Keratinocyte (primary cell): ENCODE measurements at regions not wholly inside any gene's neighbourhood (a gene's known extent, or its start where the extent isn't known, plus 50 kb on each side); places are given as distances from the start of the nearest gene placed in this dataset.

ENCODE experiments used
- DNase-seq: peaks from one replicate; pipeline ENCODE4 v3.0.0-alpha.2; 2011; ENCODE audit warnings: low read depth, missing footprints, low spot score
- FAIRE-seq: peaks from 2 replicates; lab custom pipeline; 2011; peaks lifted over from hg19 to GRCh38; lab: Jason Lieb, UNC
- H2AFZ ChIP-seq: 2 replicates; pipeline ENCODE4 v1.6.0; 2012; ENCODE audit warnings: low read length, control low read depth, inconsistent platforms; ENCODE audit not compliant: control insufficient read depth
- H3K27ac ChIP-seq: 2 replicates; pipeline ENCODE4 v1.5.1; 2011; ENCODE audit warnings: low read length; ENCODE audit not compliant: control insufficient read depth, insufficient read depth
- H3K27me3 ChIP-seq: 3 replicates; pipeline ENCODE4 v1.6.0; 2011; ENCODE audit warnings: low read length; ENCODE audit not compliant: control insufficient read depth, insufficient read depth; ENCODE audit errors: extremely low read depth
- H3K36me3 ChIP-seq, 2 experiments: 2 replicates in 1 of 2; 3 replicates in 1 of 2; pipeline ENCODE4 v1.5.1; 2011; ENCODE audit warnings: low read length in 2 of 2, mild to moderate bottlenecking in 1 of 2; ENCODE audit not compliant: control insufficient read depth in 2 of 2, insufficient read depth in 2 of 2; ENCODE audit errors: extremely low read depth in 1 of 2
- H3K4me1 ChIP-seq: 3 replicates; pipeline ENCODE4 v1.5.1; 2011; ENCODE audit warnings: low read length; ENCODE audit not compliant: control insufficient read depth, insufficient read depth; ENCODE audit errors: extremely low read depth
- H3K4me2 ChIP-seq: 3 replicates; pipeline ENCODE4 v1.6.0; 2011; ENCODE audit warnings: low read depth, low read length; ENCODE audit not compliant: control insufficient read depth, insufficient read depth; ENCODE audit errors: extremely low read depth
- H3K4me3 ChIP-seq, 3 experiments: fragments of 200-600 bp in 1 of 3; sonication (generic) in 1 of 3; 2 replicates in 2 of 3; 3 replicates in 1 of 3; pipeline ENCODE4 v1.5.1; 2011 to 2016; ENCODE audit warnings: low read length in 3 of 3, mild to moderate bottlenecking in 3 of 3, control low read depth in 2 of 3, inconsistent platforms in 1 of 3, low read depth in 1 of 3, mixed read lengths in 1 of 3, mixed run types in 1 of 3, moderate library complexity in 1 of 3; ENCODE audit not compliant: control insufficient read depth in 2 of 3, insufficient read depth in 2 of 3; ENCODE audit errors: extremely low read depth in 1 of 3
- H3K79me2 ChIP-seq: 2 replicates; pipeline ENCODE4 v1.6.0; 2012; ENCODE audit warnings: low read length; ENCODE audit not compliant: control insufficient read depth, insufficient read depth
- H3K9ac ChIP-seq: 3 replicates; pipeline ENCODE4 v1.6.0; 2011; ENCODE audit warnings: low read length; ENCODE audit not compliant: control insufficient read depth, insufficient read depth; ENCODE audit errors: extremely low read depth
- H3K9me1 ChIP-seq: 3 replicates; pipeline ENCODE4 v1.6.0; 2011; ENCODE audit warnings: low read length; ENCODE audit not compliant: control insufficient read depth, insufficient read depth; ENCODE audit errors: extremely low read depth
- H3K9me3 ChIP-seq: 2 replicates; pipeline ENCODE4 v1.5.1; 2012; ENCODE audit warnings: low read depth, low read length; ENCODE audit not compliant: control insufficient read depth
- H4K20me1 ChIP-seq: 3 replicates; pipeline ENCODE4 v1.6.0; 2011; ENCODE audit warnings: low read length; ENCODE audit not compliant: control insufficient read depth, insufficient read depth; ENCODE audit errors: extremely low read depth
- CTCF ChIP-seq, 3 experiments: IDR thresholded peaks in 1 of 3; conservative IDR thresholded peaks in 1 of 3; optimal IDR thresholded peaks in 1 of 3; 2 replicates in 2 of 3; 3 replicates in 1 of 3; pipeline versions ENCODE3 to v1.5.1; 2011; ENCODE audit warnings: low read length in 3 of 3, mild to moderate bottlenecking in 3 of 3, moderate library complexity in 2 of 3, control low read depth in 1 of 3, inconsistent platforms in 1 of 3; ENCODE audit not compliant: insufficient read depth in 2 of 3; ENCODE audit errors: extremely low read depth in 1 of 3
- EZH2 ChIP-seq: IDR thresholded peaks from one replicate; pipeline ENCODE4 v1.6.1; 2012; ENCODE audit warnings: inconsistent platforms, mild to moderate bottlenecking, low read length, moderate library complexity
- dilution Hi-C: fragments of 300-500 bp; cut with MboI; formaldehyde crosslinking; loops from one replicate; pipeline ENCODE4 v1.7.0; 2020; ENCODE audit warnings: low sequenced_read_pairs; ENCODE audit not compliant: extremely low pct_ligation_motif_present

GRCh38 chr9:78788101-78788500, 491.2 kb downstream of the PSAT1 start:
- dilution Hi-C loops: no loop called here
- H4K20me1 ChIP-seq: no peaks in the 10 kb centered on the region
- FAIRE-seq (no peak), DNase-seq (no peak)
- no peaks in the 10 kb centered on the region for H3K9me1 ChIP-seq
- H3K4me1 ChIP-seq: no peaks in the 10 kb centered on the region
- H2AFZ ChIP-seq: no peak overlapping the region
- no peak for TF ChIP-seq EZH2
- no peak for TF ChIP-seq CTCF (optimal IDR thresholded peaks at IDR 0.05 in 1 of 3, IDR thresholded peaks at IDR 0.05 in 1 of 3, conservative IDR thresholded peaks at IDR 0.05 in 1 of 3; ENCODE audit: extremely low read depth in 1 of 3, insufficient read depth in 2 of 3, low read length in 3 of 3)
- no peaks in the 10 kb centered on the region for H3K9me3 ChIP-seq
- no peaks in the 10 kb centered on the region for H3K79me2 ChIP-seq
- no peak overlapping the region for H3K9ac ChIP-seq
- H3K27me3 ChIP-seq: no peaks in the 10 kb centered on the region
- no peak overlapping the region for H3K27ac ChIP-seq
- H3K4me3 ChIP-seq: no peak overlapping the region
- no peak overlapping the region for H3K4me2 ChIP-seq
- H3K36me3 ChIP-seq: no peaks in the 10 kb centered on the region

- H3K9ac ChIP-seq: no peak overlapping the region
- no peak overlapping the region for H3K4me2 ChIP-seq
- H3K36me3 ChIP-seq: no peaks in the 10 kb centered on the region
- no peaks in the 10 kb centered on the region for H3K79me2 ChIP-seq
- no peak overlapping the region for H3K4me3 ChIP-seq
- H3K9me3 ChIP-seq: no peaks in the 10 kb centered on the region
- H3K27ac ChIP-seq: no peak overlapping the region
- dilution Hi-C loops: no loop called here
- H3K27me3 ChIP-seq: no peaks in the 10 kb centered on the region
- DNase-seq (no peak), FAIRE-seq (no peak)
- no peaks in the 10 kb centered on the region for H3K4me1 ChIP-seq
- TF ChIP-seq EZH2: no peak
- no peak for TF ChIP-seq CTCF (optimal IDR thresholded peaks at IDR 0.05 in 1 of 3, IDR thresholded peaks at IDR 0.05 in 1 of 3, conservative IDR thresholded peaks at IDR 0.05 in 1 of 3; ENCODE audit: extremely low read depth in 1 of 3, insufficient read depth in 2 of 3, low read length in 3 of 3)
- H3K9me1 ChIP-seq: no peaks in the 10 kb centered on the region
- no peak overlapping the region for H2AFZ ChIP-seq
- no peaks in the 10 kb centered on the region for H4K20me1 ChIP-seq
Measured at GRCh38 chr9:78791779-78792178, 494.9 kb downstream of the PSAT1 start.
